ENCODE measurements at regions not wholly inside any gene's neighbourhood (a gene's known extent, or its start where the extent isn't known, plus 50 kb on each side); places are given as distances from the start of the nearest gene placed in this dataset.

DNA sequence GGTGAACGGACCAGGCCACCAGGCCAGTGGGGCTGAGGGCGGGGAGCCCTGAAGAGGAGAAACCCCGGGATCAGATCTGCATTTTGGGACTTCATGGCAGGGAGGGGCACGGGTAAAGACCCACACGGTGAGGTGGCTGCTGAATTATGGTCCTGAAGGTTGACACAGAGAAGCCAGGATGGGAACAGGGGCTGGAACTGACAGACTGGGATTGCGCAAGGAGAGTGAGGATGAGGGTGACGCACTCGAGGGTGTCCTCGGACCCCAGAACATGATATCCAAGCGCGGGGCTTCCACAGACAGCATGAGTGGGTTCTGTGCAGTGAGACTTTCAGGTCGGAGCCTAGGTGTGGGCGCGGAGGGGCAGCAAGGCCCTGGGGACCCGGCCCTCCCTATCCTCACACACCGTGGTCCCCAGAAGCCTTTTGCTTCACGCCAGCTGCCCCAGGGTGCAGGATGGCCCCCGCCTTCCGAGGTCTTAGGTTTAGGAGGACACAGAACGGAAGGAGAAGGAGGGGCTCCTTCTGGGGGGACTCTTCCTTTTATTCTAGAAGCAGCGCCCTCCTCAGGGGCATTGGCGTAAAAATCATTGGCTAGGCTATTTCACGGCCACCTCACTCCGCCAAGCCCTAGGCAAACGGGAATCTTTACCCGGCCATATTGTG, 416.8 kb upstream of the HS6ST1 start:
- Histone ChIP-seq H3K27ac (no peak overlapping the region), H3K79me2 (ENCODE audit: insufficient read depth, low read depth) (no peaks in the 10 kb centered on the region), H2AFZ (ENCODE audit: low read depth) (no peak overlapping the region), H3K36me3 (ENCODE audit: insufficient read depth) (no peaks in the 10 kb centered on the region), H3K27me3 (ENCODE audit: insufficient read depth, low read depth) (no peaks in the 10 kb centered on the region), H3K4me1 (ENCODE audit: low read depth, poor library complexity, severe bottlenecking) (no peaks in the 10 kb centered on the region), H3K4me2 (no peak overlapping the region), H4K20me1 (ENCODE audit: insufficient read depth) (no peaks in the 10 kb centered on the region), H3K9ac (no peak overlapping the region), H3K4me3 (IDR thresholded peaks at IDR 0.05; ENCODE audit: insufficient read depth, low read depth, low read length) (no peak overlapping the region)
- TF ChIP-seq CTCF (conservative IDR thresholded peaks at IDR 0.05; ENCODE audit: low read depth, low read length), result no peak

GRCh38 chr2:128736046-128736688, 417.5 kb upstream of the HS6ST1 start:
- no peak overlapping the region for H3K9ac ChIP-seq
- peak overlapping the region; percentile 42; the same call in 1 of the 2 replicates for H2AFZ ChIP-seq (ENCODE audit: low read depth)
- TF ChIP-seq CTCF (conservative IDR thresholded peaks at IDR 0.05; ENCODE audit: low read depth, low read length), result no peak
- no peaks in the 10 kb centered on the region for H3K4me1 ChIP-seq (ENCODE audit: low read depth, poor library complexity, severe bottlenecking)
- H3K27ac ChIP-seq, result no peak overlapping the region
- no peaks in the 10 kb centered on the region for H3K36me3 ChIP-seq (ENCODE audit: insufficient read depth)
- H3K4me3 ChIP-seq (IDR thresholded peaks at IDR 0.05; ENCODE audit: insufficient read depth, low read depth, low read length), result no peak overlapping the region
- no peak overlapping the region for H3K4me2 ChIP-seq
- no peaks in the 10 kb centered on the region for H3K79me2 ChIP-seq (ENCODE audit: insufficient read depth, low read depth)
- no peaks in the 10 kb centered on the region for H4K20me1 ChIP-seq (ENCODE audit: insufficient read depth)
- H3K27me3 ChIP-seq (ENCODE audit: insufficient read depth, low read depth), result no peaks in the 10 kb centered on the region

DNA sequence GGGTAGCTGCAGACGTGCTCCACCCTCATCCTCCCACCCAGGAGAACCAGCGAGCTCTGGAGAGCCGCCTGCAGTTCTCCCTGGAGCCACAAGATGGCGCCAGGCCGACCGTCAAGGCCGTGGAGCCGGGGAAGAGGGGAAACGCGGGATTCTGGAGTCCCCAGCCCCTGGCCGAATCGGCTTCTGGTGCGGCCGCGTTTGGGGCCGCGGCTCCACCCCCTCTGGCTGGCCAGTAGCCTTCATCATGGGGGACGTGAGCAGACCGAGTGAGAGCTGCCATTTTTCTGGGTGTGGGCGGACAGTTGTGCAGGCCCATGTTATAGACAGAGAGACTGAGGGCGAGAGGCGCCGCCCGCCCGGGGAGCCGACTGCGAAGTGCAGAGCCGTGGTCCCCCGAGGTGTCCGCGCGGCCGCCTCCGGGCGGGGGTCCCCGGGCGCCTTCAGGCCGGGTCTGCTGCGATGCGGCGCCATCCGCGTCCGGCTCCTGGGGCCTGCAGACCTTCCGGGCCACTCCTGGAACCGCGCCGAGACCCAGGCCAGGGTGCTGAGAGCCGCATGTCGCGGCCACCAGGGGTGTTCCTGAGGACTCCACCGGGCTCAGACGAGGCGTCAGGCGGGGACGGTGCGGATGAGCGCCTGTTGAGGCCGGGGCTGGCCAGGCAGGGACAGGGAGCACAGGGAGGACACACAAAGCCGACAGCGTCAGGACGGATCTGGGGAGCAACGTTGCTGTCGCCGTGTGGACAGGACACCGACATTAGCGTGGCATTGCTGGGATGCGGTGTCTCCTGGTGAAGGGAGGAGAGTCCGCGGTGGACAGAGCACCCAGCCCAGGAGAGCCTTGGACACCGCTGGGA, 418.2 kb upstream of the HS6ST1 start:
- no peak overlapping the region for H3K4me2 ChIP-seq
- no peak overlapping the region for H3K9ac ChIP-seq
- no peaks in the 10 kb centered on the region for H3K79me2 ChIP-seq (ENCODE audit: insufficient read depth, low read depth)
- TF ChIP-seq CTCF (conservative IDR thresholded peaks at IDR 0.05; ENCODE audit: low read depth, low read length), result peak; percentile 89
- no peak overlapping the region for H3K27ac ChIP-seq
- no peak overlapping the region for H3K4me3 ChIP-seq (IDR thresholded peaks at IDR 0.05; ENCODE audit: insufficient read depth, low read depth, low read length)
- H3K36me3 ChIP-seq (ENCODE audit: insufficient read depth), result no peaks in the 10 kb centered on the region
- no peaks in the 10 kb centered on the region for H4K20me1 ChIP-seq (ENCODE audit: insufficient read depth)
- H3K4me1 ChIP-seq (ENCODE audit: low read depth, poor library complexity, severe bottlenecking), result no peaks in the 10 kb centered on the region
- peak overlapping the region; percentile 42; the same call in 1 of the 2 replicates for H2AFZ ChIP-seq (ENCODE audit: low read depth)
- H3K27me3 ChIP-seq (ENCODE audit: insufficient read depth, low read depth), result no peaks in the 10 kb centered on the region

DNA sequence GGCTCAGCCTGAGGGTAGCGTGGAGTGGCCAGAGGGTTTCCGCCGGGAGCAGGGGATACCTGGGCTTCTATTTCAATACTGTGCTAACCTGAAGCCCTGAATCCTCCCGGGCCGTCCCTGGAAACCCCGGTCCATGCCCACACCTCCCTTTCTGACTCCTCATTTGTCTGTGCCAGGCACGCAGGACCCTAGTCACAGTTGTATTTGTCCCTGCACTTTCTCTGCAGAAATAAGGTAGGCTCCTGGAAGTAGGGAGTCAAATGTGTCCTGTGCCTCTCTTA, 418.8 kb upstream of the HS6ST1 start:
- Histone ChIP-seq H3K79me2 (ENCODE audit: insufficient read depth, low read depth) (no peaks in the 10 kb centered on the region), H4K20me1 (ENCODE audit: insufficient read depth) (no peaks in the 10 kb centered on the region), H3K27ac (no peak overlapping the region), H2AFZ (ENCODE audit: low read depth) (no peak overlapping the region), H3K4me1 (ENCODE audit: low read depth, poor library complexity, severe bottlenecking) (no peaks in the 10 kb centered on the region), H3K9ac (no peak overlapping the region), H3K36me3 (ENCODE audit: insufficient read depth) (no peaks in the 10 kb centered on the region), H3K4me2 (no peak overlapping the region), H3K4me3 (IDR thresholded peaks at IDR 0.05; ENCODE audit: insufficient read depth, low read depth, low read length) (no peak overlapping the region), H3K27me3 (ENCODE audit: insufficient read depth, low read depth) (no peaks in the 10 kb centered on the region)
- no peak for TF ChIP-seq CTCF (conservative IDR thresholded peaks at IDR 0.05; ENCODE audit: low read depth, low read length)

All from KMS-11 (cell line).